ENCODE measurements at regions not wholly inside any gene's neighbourhood (a gene's known extent, or its start where the extent isn't known, plus 50 kb on each side); places are given as distances from the start of the nearest gene placed in this dataset.
"Not testable (repeated sequence)": the region's sequence is repeated elsewhere in the genome, so short reads cannot be mapped to it uniquely, and the experiment has no call there.

GRCh38 chr3:102360183-102360860, 74.5 kb upstream of the ZPLD1 start:
- Histone ChIP-seq H3K27me3 (ENCODE audit: control insufficient read depth, insufficient read depth, low read length, poor library complexity, severe bottlenecking) (no peaks in the 10 kb centered on the region), H3K9ac (ENCODE audit: extremely low read depth, low read length, poor library complexity, severe bottlenecking) (no peak overlapping the region), H3K36me3 (ENCODE audit: control insufficient read depth, insufficient read depth, low read length) (no peaks in the 10 kb centered on the region), H3K4me1 (ENCODE audit: control insufficient read depth, insufficient read depth, low read length) (no peaks in the 10 kb centered on the region), H3K27ac (ENCODE audit: low read depth, low read length) (no peak overlapping the region), H3K4me3 (ENCODE audit: low read length) (no peak overlapping the region), H3K9me3 (ENCODE audit: control insufficient read depth, low read length) (no peaks in the 10 kb centered on the region)
- no peak for DNase-seq
- H3K27ac Mint-ChIP-seq: no peak overlapping the region
- TF ChIP-seq CTCF (conservative IDR thresholded peaks at IDR 0.05): no peak
- no peaks in the 10 kb centered on the region for H3K27me3 Mint-ChIP-seq (ENCODE audit: insufficient read depth)
- peaks cover 10% of the 10 kb centered on the region for H3K4me1 Mint-ChIP-seq
- no peak overlapping the region for H3K4me3 Mint-ChIP-seq
- no peaks in the 10 kb centered on the region for H3K36me3 Mint-ChIP-seq (ENCODE audit: low read depth)
- H3K9me3 Mint-ChIP-seq: no peaks in the 10 kb centered on the region
- WGBS, 2 experiments (ENCODE audit: insufficient coverage in 1 of 2, insufficient read length in 1 of 2): 57 to 95% methylated on average over 1 of the region's 1 CpG

- Histone ChIP-seq H3K27me3 (ENCODE audit: control insufficient read depth, insufficient read depth, low read length, poor library complexity, severe bottlenecking) (no peaks in the 10 kb centered on the region), H3K9me3 (ENCODE audit: control insufficient read depth, low read length) (no peaks in the 10 kb centered on the region), H3K4me1 (ENCODE audit: control insufficient read depth, insufficient read depth, low read length) (no peaks in the 10 kb centered on the region), H3K36me3 (ENCODE audit: control insufficient read depth, insufficient read depth, low read length) (no peaks in the 10 kb centered on the region), H3K9ac (ENCODE audit: extremely low read depth, low read length, poor library complexity, severe bottlenecking) (no peak overlapping the region), H3K4me3 (ENCODE audit: low read length) (no peak overlapping the region), H3K27ac (ENCODE audit: low read depth, low read length) (no peak overlapping the region)
- H3K36me3 Mint-ChIP-seq (ENCODE audit: low read depth): no peaks in the 10 kb centered on the region
- H3K27me3 Mint-ChIP-seq (ENCODE audit: insufficient read depth): no peaks in the 10 kb centered on the region
- H3K9me3 Mint-ChIP-seq: no peaks in the 10 kb centered on the region
- no peak for TF ChIP-seq CTCF (conservative IDR thresholded peaks at IDR 0.05)
- H3K4me3 Mint-ChIP-seq: no peak overlapping the region
- no peak overlapping the region for H3K27ac Mint-ChIP-seq
- no peak for DNase-seq
- peaks cover 10% of the 10 kb centered on the region for H3K4me1 Mint-ChIP-seq
- 78 to 90% methylated on average over 1 to 3 of the region's 3 CpGs for WGBS, 2 experiments (ENCODE audit: insufficient coverage in 1 of 2, insufficient read length in 1 of 2)
These were observed 73.7 kb upstream of the ZPLD1 start for GRCh38 chr3:102361101-102361500.

GRCh38 chr3:102366116-102366515, 68.7 kb upstream of the ZPLD1 start:
- not testable (repeated sequence) for H3K9me3 ChIP-seq (ENCODE audit: control insufficient read depth, low read length); H3K27ac Mint-ChIP-seq; H3K36me3 ChIP-seq (ENCODE audit: control insufficient read depth, insufficient read depth, low read length); H3K9me3 Mint-ChIP-seq; H3K4me3 Mint-ChIP-seq; H3K27me3 Mint-ChIP-seq (ENCODE audit: insufficient read depth); H3K9ac ChIP-seq (ENCODE audit: extremely low read depth, low read length, poor library complexity, severe bottlenecking); H3K4me1 ChIP-seq (ENCODE audit: control insufficient read depth, insufficient read depth, low read length); H3K4me1 Mint-ChIP-seq; H3K4me3 ChIP-seq (ENCODE audit: low read length); H3K27me3 ChIP-seq (ENCODE audit: control insufficient read depth, insufficient read depth, low read length, poor library complexity, severe bottlenecking); H3K27ac ChIP-seq (ENCODE audit: low read depth, low read length); DNase-seq; H3K36me3 Mint-ChIP-seq (ENCODE audit: low read depth)
- WGBS, 2 experiments (ENCODE audit: insufficient coverage in 1 of 2, insufficient read length in 1 of 2): 86% methylated on average over 1 of the region's 1 CpG; no CpG with 5 or more reads in 1 of the 2 experiments

Measured in endodermal cell (in vitro differentiated cells).